ENCODE measurements at regions not wholly inside any gene's neighbourhood (a gene's known extent, or its start where the extent isn't known, plus 50 kb on each side); places are given as distances from the start of the nearest gene placed in this dataset.

DNA sequence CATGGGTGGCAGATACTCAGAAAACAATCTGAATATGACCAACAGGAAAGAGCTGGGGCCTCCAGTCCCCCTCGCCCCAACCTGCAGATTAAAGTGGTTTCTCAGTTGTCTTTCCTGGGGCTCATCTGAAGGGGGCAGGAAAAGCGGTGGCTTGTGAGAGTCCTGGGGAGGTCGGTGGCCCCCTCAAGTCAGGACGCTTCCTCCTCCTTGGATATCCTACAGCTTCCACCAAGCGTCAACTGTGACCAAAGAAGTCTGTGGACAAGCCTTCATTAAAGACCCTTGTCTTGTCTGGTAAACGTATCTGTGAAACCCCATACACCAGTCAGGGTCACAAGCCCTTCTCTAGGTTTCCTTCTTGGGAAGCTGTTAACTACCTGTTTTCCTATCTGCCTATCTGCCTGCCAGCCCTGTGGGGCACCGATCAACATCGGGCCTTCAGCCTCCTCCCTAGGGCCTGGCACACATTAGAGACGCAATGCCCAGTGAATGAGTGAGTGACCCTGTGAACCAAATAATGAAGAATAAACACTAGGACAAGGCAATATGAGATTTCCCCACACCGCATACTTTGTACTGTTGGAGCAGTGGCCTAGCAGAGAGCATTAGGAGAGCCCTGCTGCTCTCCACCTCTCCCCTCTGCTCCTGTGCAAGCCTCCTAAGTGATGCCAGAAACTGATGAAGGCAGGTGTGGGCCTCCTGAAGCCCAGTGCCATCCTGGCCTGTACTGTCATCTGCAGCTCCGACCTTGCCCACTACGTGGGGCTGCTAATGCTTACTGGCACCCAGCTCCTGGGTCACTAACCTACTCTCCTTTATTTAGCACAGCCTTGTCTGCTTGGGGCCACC lies 1317.8 kb downstream of the UQCRFS1 start:
- TF ChIP-seq EP300 (IDR thresholded peaks at IDR 0.05) (no peak), EHMT2 (IDR thresholded peaks at IDR 0.05; ENCODE audit: low read depth) (no peak), CHD4 (IDR thresholded peaks at IDR 0.05; ENCODE audit: borderline replicate concordance) (no peak), POLR2A (IDR thresholded peaks at IDR 0.05; ENCODE audit: low read length) (no peak), MYC (IDR thresholded peaks at IDR 0.05; ENCODE audit: borderline replicate concordance, low read length) (no peak), ZFP36 (IDR thresholded peaks at IDR 0.05; ENCODE audit: borderline replicate concordance, partially characterized antibody) (no peak), SMC3 (IDR thresholded peaks at IDR 0.05) (no peak), CHD2 (IDR thresholded peaks at IDR 0.05; ENCODE audit: low read length, partially characterized antibody) (no peak), MAZ (IDR thresholded peaks at IDR 0.05; ENCODE audit: borderline replicate concordance, low read depth, low read length) (no peak), RNF2 (IDR thresholded peaks at IDR 0.05; ENCODE audit: borderline replicate concordance, low read depth) (no peak), NFE2L2 (conservative IDR thresholded peaks at IDR 0.05; ENCODE audit: low read length) (no peak)
- TF ChIP-seq, protein P1, sequence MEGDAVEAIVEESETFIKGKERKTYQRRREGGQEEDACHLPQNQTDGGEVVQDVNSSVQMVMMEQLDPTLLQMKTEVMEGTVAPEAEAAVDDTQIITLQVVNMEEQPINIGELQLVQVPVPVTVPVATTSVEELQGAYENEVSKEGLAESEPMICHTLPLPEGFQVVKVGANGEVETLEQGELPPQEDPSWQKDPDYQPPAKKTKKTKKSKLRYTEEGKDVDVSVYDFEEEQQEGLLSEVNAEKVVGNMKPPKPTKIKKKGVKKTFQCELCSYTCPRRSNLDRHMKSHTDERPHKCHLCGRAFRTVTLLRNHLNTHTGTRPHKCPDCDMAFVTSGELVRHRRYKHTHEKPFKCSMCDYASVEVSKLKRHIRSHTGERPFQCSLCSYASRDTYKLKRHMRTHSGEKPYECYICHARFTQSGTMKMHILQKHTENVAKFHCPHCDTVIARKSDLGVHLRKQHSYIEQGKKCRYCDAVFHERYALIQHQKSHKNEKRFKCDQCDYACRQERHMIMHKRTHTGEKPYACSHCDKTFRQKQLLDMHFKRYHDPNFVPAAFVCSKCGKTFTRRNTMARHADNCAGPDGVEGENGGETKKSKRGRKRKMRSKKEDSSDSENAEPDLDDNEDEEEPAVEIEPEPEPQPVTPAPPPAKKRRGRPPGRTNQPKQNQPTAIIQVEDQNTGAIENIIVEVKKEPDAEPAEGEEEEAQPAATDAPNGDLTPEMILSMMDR (IDR thresholded peaks at IDR 0.05) = no peak
- TF ChIP-seq, protein P2, sequence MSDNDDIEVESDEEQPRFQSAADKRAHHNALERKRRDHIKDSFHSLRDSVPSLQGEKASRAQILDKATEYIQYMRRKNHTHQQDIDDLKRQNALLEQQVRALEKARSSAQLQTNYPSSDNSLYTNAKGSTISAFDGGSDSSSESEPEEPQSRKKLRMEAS (IDR thresholded peaks at IDR 0.05) = no peak

All from A549 (cell line).